ENCODE measurements at regions not wholly inside any gene's neighbourhood (a gene's known extent, or its start where the extent isn't known, plus 50 kb on each side); places are given as distances from the start of the nearest gene placed in this dataset.

- Histone ChIP-seq H3K23ac (ENCODE audit: low read depth, low read length) (no peak overlapping the region), H3K4me3 (ENCODE audit: insufficient read depth, low read depth, low read length) (no peak overlapping the region), H2AFZ (replicated peaks; ENCODE audit: low read length, poor library complexity) (no peak overlapping the region), H3K4me1 (ENCODE audit: control insufficient read depth, insufficient read depth, low read length) (no peaks in the 10 kb centered on the region), H3K18ac (ENCODE audit: low read depth, low read length) (no peak overlapping the region), H3K56ac (ENCODE audit: extremely low read depth, insufficient read depth, low read length) (no peak overlapping the region), H3K9me3 (ENCODE audit: control insufficient read depth, insufficient read depth, low read length) (peaks cover 6% of the 10 kb centered on the region), H3K9ac (ENCODE audit: low read depth, low read length) (no peak overlapping the region), H2BK5ac (ENCODE audit: low read depth, low read length, poor library complexity, severe bottlenecking) (no peak overlapping the region), H4K20me1 (ENCODE audit: insufficient read depth, low read length) (no peaks in the 10 kb centered on the region), H3K79me1 (ENCODE audit: low read depth in 1 of 2, low read length in 2 of 2) (no peaks in the 10 kb centered on the region), H3K4me2 (ENCODE audit: low read depth, low read length) (no peak overlapping the region), H4K91ac (ENCODE audit: insufficient read depth, low read depth, low read length) (no peak overlapping the region), H2BK15ac (ENCODE audit: low read depth, low read length) (no peak overlapping the region), H3K4ac (ENCODE audit: low read depth, low read length) (no peak overlapping the region), H4K5ac (ENCODE audit: low read depth, low read length) (no peak overlapping the region), H3K36me3 (ENCODE audit: control insufficient read depth, insufficient read depth, low read length) (no peaks in the 10 kb centered on the region), H2AK9ac (replicated peaks; ENCODE audit: low read depth, low read length, poor library complexity) (no peak overlapping the region), H2BK20ac (ENCODE audit: low read depth, low read length) (no peak overlapping the region), H3K27ac (ENCODE audit: insufficient read depth, low read length) (no peak overlapping the region), H2AK5ac (ENCODE audit: low read depth, low read length) (no peak overlapping the region), H3K14ac (replicated peaks; ENCODE audit: low read depth, low read length) (no peak overlapping the region), H3K9me1 (ENCODE audit: insufficient read depth, low read length) (no peaks in the 10 kb centered on the region), H4K8ac (ENCODE audit: low read depth in 2 of 2, low read length in 2 of 2) (no peak overlapping the region), H2BK120ac (ENCODE audit: low read depth, low read length) (no peak overlapping the region), H3K27me3 (ENCODE audit: control insufficient read depth, insufficient read depth, low read length) (no peaks in the 10 kb centered on the region)
- DNase-seq, result no peak
- no CpG with 5 or more reads among the region's 1 CpG for WGBS, 2 experiments (ENCODE audit: extremely low coverage in 2 of 2, insufficient read length in 1 of 2)
- dilution Hi-C loops (cut with HindIII; ENCODE audit: low sequenced_read_pairs, unreplicated experiment), result no loop called here
- TF ChIP-seq MXI1 (IDR thresholded peaks at IDR 0.05; ENCODE audit: borderline replicate concordance, low read depth, low read length), result no peak
- TF ChIP-seq MAFK (IDR thresholded peaks at IDR 0.05; ENCODE audit: low read depth, low read length), result no peak
- no peak for TF ChIP-seq RFX5 (IDR thresholded peaks at IDR 0.05; ENCODE audit: low read depth, low read length)
- no peak for TF ChIP-seq FOS (IDR thresholded peaks at IDR 0.05; ENCODE audit: low read depth, low read length)
- no peak for TF ChIP-seq CEBPB (IDR thresholded peaks at IDR 0.05; ENCODE audit: low read depth, low read length)
- no peak for TF ChIP-seq CTCF (conservative IDR thresholded peaks at IDR 0.05; ENCODE audit: low read depth, low read length)
- no peak for TF ChIP-seq MAZ (IDR thresholded peaks at IDR 0.05; ENCODE audit: borderline replicate concordance, low read depth, low read length)
- no peak for TF ChIP-seq ELK1 (IDR thresholded peaks at IDR 0.05; ENCODE audit: borderline replicate concordance, low read depth, low read length)
- TF ChIP-seq USF2 (IDR thresholded peaks at IDR 0.05; ENCODE audit: low read depth, low read length), result no peak
- no peak for TF ChIP-seq RCOR1 (IDR thresholded peaks at IDR 0.05; ENCODE audit: insufficient replicate concordance, low read length)
- TF ChIP-seq CHD1 (IDR thresholded peaks at IDR 0.05; ENCODE audit: low read depth, low read length), result no peak
- TF ChIP-seq SMC3 (IDR thresholded peaks at IDR 0.05; ENCODE audit: low read depth, low read length), result no peak
- no peak for TF ChIP-seq RAD21 (IDR thresholded peaks at IDR 0.05; ENCODE audit: low read length)
- TF ChIP-seq POLR2A (IDR thresholded peaks at IDR 0.05; ENCODE audit: low read depth, low read length), result no peak
- no peak for TF ChIP-seq NFE2L2 (IDR thresholded peaks at IDR 0.05; ENCODE audit: low read depth, low read length)
- CTCF ChIA-PET, result no interaction called here
- intact Hi-C loops (cut with micrococcal nuclease), result no loop called here
- in situ Hi-C loops (cut with MboI; ENCODE audit: low sequenced_read_pairs), result loop anchor here (25.0 kb wide), 1 partner anchor 1108 kb away; no protein-coding TSS in a partner anchor
- POLR2A ChIA-PET (ENCODE audit: unreplicated experiment), result no interaction called here
- ATAC-seq (ENCODE audit: low read depth), result no peak
- BruUV-seq (replicated peaks), result no TSS peak
These were observed 250.6 kb upstream of the GADL1 start for GRCh38 chr3:31145062-31145461.

Measured in IMR-90 (cell line).